ENCODE measurements at regions not wholly inside any gene's neighbourhood (a gene's known extent, or its start where the extent isn't known, plus 50 kb on each side); places are given as distances from the start of the nearest gene placed in this dataset.

DNA sequence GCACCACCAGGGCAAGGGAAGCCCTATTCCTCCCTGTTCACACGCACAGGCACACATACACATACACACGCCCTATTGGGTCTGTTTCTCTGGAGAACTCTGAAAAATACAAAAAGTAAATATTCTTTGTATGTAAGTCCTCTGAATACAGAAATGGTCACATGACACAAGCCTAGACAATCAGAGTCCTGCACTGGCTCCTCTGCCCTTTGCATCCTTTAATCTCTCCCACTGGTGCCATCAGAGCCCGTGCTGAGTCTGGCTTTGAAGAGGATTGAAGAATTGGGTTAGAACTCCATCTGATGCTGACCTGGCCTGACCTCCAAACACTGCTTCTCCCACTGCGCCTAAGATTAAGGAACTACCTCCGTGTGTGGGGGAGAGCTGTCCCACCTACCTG, 273.2 kb upstream of the TBX3 start:
- ChIA-PET POLR2A (ENCODE audit: partially characterized antibody) (interaction anchor here (0.7 kb wide), 1 partner anchor 255 kb away, joined by 3 read pairs; no protein-coding TSS in a partner anchor), CTCF (ENCODE audit: partially characterized antibody) (interaction anchor here (0.8 kb wide), 1 partner anchor 39 kb away, joined by 3 read pairs; no protein-coding TSS in a partner anchor)
- Histone ChIP-seq H3K23ac (ENCODE audit: insufficient read length) (no peak overlapping the region), H3K27ac (ENCODE audit: low read depth, low read length) (no peak overlapping the region), H3K14ac (ENCODE audit: insufficient read length) (no peak overlapping the region), H2BK5ac (ENCODE audit: low read depth, low read length) (no peak overlapping the region), H3K79me2 (ENCODE audit: control insufficient read depth in 1 of 2, insufficient read depth in 2 of 2, low read length in 2 of 2) (no peaks in the 10 kb centered on the region), H3K4me3 (ENCODE audit: extremely low read depth in 1 of 4, insufficient read depth in 2 of 4, low read depth in 3 of 4, low read length in 4 of 4) (no peak overlapping the region), H4K8ac (ENCODE audit: extremely low read depth, insufficient read depth, low read length) (peak overlapping the region; percentile 30; the same call in 1 of the 2 replicates), H3K4me1 (replicated peaks in 1 of 4; ENCODE audit: control insufficient read depth in 3 of 4, insufficient read depth in 4 of 4, low read length in 3 of 4) (no peaks in the 10 kb centered on the region; a peak in 1 of 7 replicates), H4K5ac (ENCODE audit: insufficient read length, low read depth, low read length) (no peak overlapping the region), H3K4ac (replicated peaks; ENCODE audit: insufficient read length, low read depth, low read length) (no peak overlapping the region), H3K4me2 (ENCODE audit: insufficient read depth in 1 of 2, low read depth in 2 of 2, low read length in 2 of 2) (no peak overlapping the region), H3K18ac (ENCODE audit: extremely low read depth, low read length) (no peak overlapping the region), H3K56ac (replicated peaks; ENCODE audit: insufficient read length, low read depth, low read length) (no peak overlapping the region), H4K91ac (replicated peaks; ENCODE audit: insufficient read length, low read length) (no peak overlapping the region), H3K9ac (replicated peaks in 1 of 4; ENCODE audit: extremely low read depth in 1 of 4, low read depth in 3 of 4, low read length in 3 of 4) (no peak overlapping the region), H2BK15ac (ENCODE audit: low read length) (no peak overlapping the region), H3K36me3 (ENCODE audit: control insufficient read depth in 2 of 4, insufficient read depth in 4 of 4, low read length in 3 of 4) (no peaks in the 10 kb centered on the region), H3K9me3 (ENCODE audit: insufficient read depth in 2 of 2, low read depth in 1 of 2, low read length in 1 of 2) (no peaks in the 10 kb centered on the region), H2AFZ (ENCODE audit: low read length) (no peak overlapping the region), H2AK5ac (ENCODE audit: low read depth, low read length) (no peak overlapping the region), H2BK20ac (ENCODE audit: low read length) (no peak overlapping the region), H3K79me1 (ENCODE audit: low read depth, low read length) (no peaks in the 10 kb centered on the region), H4K20me1 (replicated peaks in 1 of 2; ENCODE audit: control insufficient read depth in 1 of 2, insufficient read depth in 2 of 2, low read length in 2 of 2) (no peaks in the 10 kb centered on the region), H3K23me2 (ENCODE audit: low read depth, low read length) (no peaks in the 10 kb centered on the region), H2BK120ac (replicated peaks; ENCODE audit: low read depth, low read length) (no peak overlapping the region), H3K27me3 (replicated peaks in 1 of 4; ENCODE audit: control insufficient read depth in 3 of 4, extremely low read depth in 1 of 4, insufficient read depth in 3 of 4, low read length in 3 of 4) (no peaks in the 10 kb centered on the region), H2BK12ac (ENCODE audit: low read depth, low read length) (no peak overlapping the region)
- 94% methylated on average over 5 of the region's 5 CpGs; no CpG with 5 or more reads in 1 of the 2 experiments for WGBS, 2 experiments (ENCODE audit: extremely low coverage in 1 of 2, insufficient coverage in 1 of 2, insufficient read length in 1 of 2, insufficient replicate concordance in 2 of 2, low coverage in 1 of 2, low lambda C conversion rate in 2 of 2, missing lambda C conversion rate in 1 of 2)
- no peak for FAIRE-seq
- DNase-seq (ENCODE audit: low read depth in 1 of 2, low spot score in 2 of 2): no peak
- TF ChIP-seq SAP30 (IDR thresholded peaks at IDR 0.05; ENCODE audit: insufficient read depth, insufficient replicate concordance, low read length) (no peak), JUN (IDR thresholded peaks at IDR 0.05; ENCODE audit: low read depth, low read length) (no peak), SUZ12 (IDR thresholded peaks at IDR 0.05; ENCODE audit: low read length) (no peak), ZNF274 (IDR thresholded peaks at IDR 0.05; ENCODE audit: borderline replicate concordance, extremely low read depth, low read length) (no peak)

All from H1 (cell line).